Caki2 (cell line): ENCODE measurements at regions not wholly inside any gene's neighbourhood (a gene's known extent, or its start where the extent isn't known, plus 50 kb on each side); places are given as distances from the start of the nearest gene placed in this dataset.

Source experiments
- DNase-seq: peaks from one replicate; pipeline ENCODE4 v3.0.0-alpha.2; 2015; ENCODE audit warnings: low read depth
- in situ Hi-C: cut with HindIII; loops from 2 replicates; pipeline ENCODE4 v1.10.0; 2016; ENCODE audit warnings: low sequenced_read_pairs, low pct_unique_long_range_greater_than_20kb, mixed read lengths

- in situ Hi-C loops: no loop called here
- no peak for DNase-seq
These were observed 275.0 kb downstream of the CBLN4 start for GRCh38 chr20:55730321-55730720.

- in situ Hi-C loops: no loop called here
- DNase-seq: no peak
These were observed 290.6 kb downstream of the CBLN4 start for GRCh38 chr20:55714736-55715135.

GRCh38 chr20:55714082-55714481 is 291.2 kb downstream of the CBLN4 start:
- in situ Hi-C loops: no loop called here

GRCh38 chr20:55704458-55704857 is 300.9 kb downstream of the CBLN4 start:
- in situ Hi-C loops: no loop called here
- no peak for DNase-seq

More at GRCh38 chr20:55714082-55714481, 291.2 kb downstream of the CBLN4 start:
- DNase-seq: no peak

- in situ Hi-C loops: no loop called here
- no peak for DNase-seq
These were observed 303.9 kb downstream of the CBLN4 start for GRCh38 chr20:55701467-55701866.

GRCh38 chr20:55696520-55696919 is 308.8 kb downstream of the CBLN4 start:
- DNase-seq: no peak
- in situ Hi-C loops: no loop called here

GRCh38 chr20:55693641-55694040 is 311.7 kb downstream of the CBLN4 start:
- in situ Hi-C loops: no loop called here
- no peak for DNase-seq

- DNase-seq: no peak
- in situ Hi-C loops: no loop called here
These were observed 319.5 kb downstream of the CBLN4 start for GRCh38 chr20:55685841-55686240.

- in situ Hi-C loops: no loop called here
- no peak for DNase-seq
These were observed 319.9 kb downstream of the CBLN4 start for GRCh38 chr20:55685425-55685824.

GRCh38 chr20:55684578-55684977 is 320.7 kb downstream of the CBLN4 start:
- no peak for DNase-seq
- in situ Hi-C loops: no loop called here

GRCh38 chr20:55678970-55679667 is 326.2 kb downstream of the CBLN4 start:
- in situ Hi-C loops: no loop called here
- no peak for DNase-seq

- in situ Hi-C loops: no loop called here
- DNase-seq: no peak
These were observed 327.2 kb downstream of the CBLN4 start for GRCh38 chr20:55678126-55678525.

GRCh38 chr20:55677011-55677410 is 328.3 kb downstream of the CBLN4 start:
- no peak for DNase-seq
- in situ Hi-C loops: no loop called here

- DNase-seq: no peak
- in situ Hi-C loops: no loop called here
These were observed 329.2 kb downstream of the CBLN4 start for GRCh38 chr20:55676097-55676496.

GRCh38 chr20:55668631-55669030 is 336.7 kb downstream of the CBLN4 start:
- DNase-seq: no peak
- in situ Hi-C loops: no loop called here

- no peak for DNase-seq
- in situ Hi-C loops: no loop called here
These were observed 337.4 kb downstream of the CBLN4 start for GRCh38 chr20:55667955-55668354.

- in situ Hi-C loops: no loop called here
- no peak for DNase-seq
These were observed 338.3 kb downstream of the CBLN4 start for GRCh38 chr20:55667024-55667423.

- in situ Hi-C loops: no loop called here
These were observed 349.0 kb downstream of the CBLN4 start for GRCh38 chr20:55656231-55656775.

GRCh38 chr20:55650657-55651360 is 354.5 kb downstream of the CBLN4 start:
- DNase-seq: no peak
- in situ Hi-C loops: no loop called here

More at GRCh38 chr20:55656231-55656775, 349.0 kb downstream of the CBLN4 start:
- no peak for DNase-seq

GRCh38 chr20:55649254-55649653 is 356.1 kb downstream of the CBLN4 start:
- in situ Hi-C loops: no loop called here
- no peak for DNase-seq
